Natural killer cell (primary cell): ENCODE measurements at regions not wholly inside any gene's neighbourhood (a gene's known extent, or its start where the extent isn't known, plus 50 kb on each side); places are given as distances from the start of the nearest gene placed in this dataset.

Experiments used
- ATAC-seq, 3 donors: fragments of 150-1000 bp in 2 of 3; fragments of 200-7000 bp in 1 of 3; cut with Tn5 transposase; 1 replicate in 1 of 3; 2 replicates in 2 of 3; pipeline ENCODE4 v1.10.0; 2021; ENCODE audit warnings: mild to moderate bottlenecking in 2 of 3, moderate library complexity in 2 of 3
- DNase-seq, 2 donors: peaks; one replicate each; pipeline versions ENCODE4 v3.0.0 to v3.0.0-alpha.2; 2013 to 2021; ENCODE audit warnings: mixed read lengths in 1 of 2
- H3K27ac ChIP-seq: one replicate; pipeline ENCODE4 v1.5.1; 2013; ENCODE audit warnings: mild to moderate bottlenecking, low read length
- H3K27me3 ChIP-seq: one replicate; pipeline ENCODE4 v1.6.1; 2013; ENCODE audit warnings: low read length; ENCODE audit not compliant: control insufficient read depth, insufficient read depth
- H3K36me3 ChIP-seq: one replicate; pipeline ENCODE4 v1.6.1; 2013; ENCODE audit warnings: low read length; ENCODE audit not compliant: control insufficient read depth, insufficient read depth
- H3K4me1 ChIP-seq: one replicate; pipeline ENCODE4 v1.6.1; 2013; ENCODE audit warnings: low read length; ENCODE audit not compliant: control insufficient read depth, insufficient read depth
- H3K4me3 ChIP-seq: one replicate; pipeline ENCODE4 v1.5.1; 2013; ENCODE audit warnings: low read length
- H3K9me3 ChIP-seq: one replicate; pipeline ENCODE4 v1.6.1; 2013; ENCODE audit warnings: low read length; ENCODE audit not compliant: control insufficient read depth, insufficient read depth
- H3K27ac Mint-ChIP-seq, 2 donors: one replicate each; pipeline ENCODE4 v1.8.0; 2022; ENCODE audit warnings: mild to moderate bottlenecking in 2 of 2, mixed read lengths in 2 of 2, moderate library complexity in 1 of 2
- H3K27me3 Mint-ChIP-seq, 2 donors: one replicate each; pipeline ENCODE4 v1.8.0; 2022; ENCODE audit warnings: low read depth in 2 of 2, mixed read lengths in 2 of 2
- H3K36me3 Mint-ChIP-seq: one replicate; pipeline ENCODE4 v1.8.0; 2022; ENCODE audit warnings: mixed read lengths
- H3K4me1 Mint-ChIP-seq, 2 donors: one replicate each; pipeline ENCODE4 v1.8.0; 2022; ENCODE audit warnings: mixed read lengths in 2 of 2
- H3K4me3 Mint-ChIP-seq: one replicate; pipeline ENCODE4 v1.8.0; 2022; ENCODE audit warnings: mild to moderate bottlenecking, moderate library complexity, mixed read lengths
- H3K9me3 Mint-ChIP-seq, 2 donors: one replicate each; pipeline ENCODE4 v1.8.0; 2022; ENCODE audit warnings: mixed read lengths in 2 of 2
- WGBS: methylation state at CpG from one replicate; pipeline ENCODE4 v1.1.7; 2013; ENCODE audit warnings: missing lambda C conversion rate; ENCODE audit not compliant: insufficient coverage; 5-methylcytosine and 5-hydroxymethylcytosine counted together
- intact Hi-C: fragments of 100-400 bp; cut with micrococcal nuclease; formaldehyde crosslinking; loops from one replicate; pipeline ENCODE4 v1.14.2; 2022
- TF ChIP-seq, protein P1 (sequence below): fragments of 200-600 bp; IDR thresholded peaks from one replicate; pipeline ENCODE4 v1.8.0; 2022; ENCODE audit warnings: antibody characterized with exemption

- intact Hi-C loops: no loop called here
- no peak for DNase-seq
- TF ChIP-seq, protein P1, sequence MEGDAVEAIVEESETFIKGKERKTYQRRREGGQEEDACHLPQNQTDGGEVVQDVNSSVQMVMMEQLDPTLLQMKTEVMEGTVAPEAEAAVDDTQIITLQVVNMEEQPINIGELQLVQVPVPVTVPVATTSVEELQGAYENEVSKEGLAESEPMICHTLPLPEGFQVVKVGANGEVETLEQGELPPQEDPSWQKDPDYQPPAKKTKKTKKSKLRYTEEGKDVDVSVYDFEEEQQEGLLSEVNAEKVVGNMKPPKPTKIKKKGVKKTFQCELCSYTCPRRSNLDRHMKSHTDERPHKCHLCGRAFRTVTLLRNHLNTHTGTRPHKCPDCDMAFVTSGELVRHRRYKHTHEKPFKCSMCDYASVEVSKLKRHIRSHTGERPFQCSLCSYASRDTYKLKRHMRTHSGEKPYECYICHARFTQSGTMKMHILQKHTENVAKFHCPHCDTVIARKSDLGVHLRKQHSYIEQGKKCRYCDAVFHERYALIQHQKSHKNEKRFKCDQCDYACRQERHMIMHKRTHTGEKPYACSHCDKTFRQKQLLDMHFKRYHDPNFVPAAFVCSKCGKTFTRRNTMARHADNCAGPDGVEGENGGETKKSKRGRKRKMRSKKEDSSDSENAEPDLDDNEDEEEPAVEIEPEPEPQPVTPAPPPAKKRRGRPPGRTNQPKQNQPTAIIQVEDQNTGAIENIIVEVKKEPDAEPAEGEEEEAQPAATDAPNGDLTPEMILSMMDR: no peak
- no peak for ATAC-seq
- Mint-ChIP-seq H3K4me1 (no peaks in the 10 kb centered on the region), H3K9me3 (peaks cover 4 to 5% of the 10 kb centered on the region in 2 donors), H3K36me3 (no peaks in the 10 kb centered on the region), H3K27ac (no peak overlapping the region), H3K4me3 (no peak overlapping the region), H3K27me3 (no peaks in the 10 kb centered on the region)
- Histone ChIP-seq H3K4me1 (no peaks in the 10 kb centered on the region), H3K27ac (no peak overlapping the region), H3K27me3 (no peaks in the 10 kb centered on the region), H3K4me3 (no peak overlapping the region), H3K36me3 (no peaks in the 10 kb centered on the region), H3K9me3 (no peaks in the 10 kb centered on the region)
- WGBS: 90% methylated on average over 6 of the region's 6 CpGs
Measured at GRCh38 chr3:148420242-148420641, 277.5 kb upstream of the AGTR1 start.

DNA sequence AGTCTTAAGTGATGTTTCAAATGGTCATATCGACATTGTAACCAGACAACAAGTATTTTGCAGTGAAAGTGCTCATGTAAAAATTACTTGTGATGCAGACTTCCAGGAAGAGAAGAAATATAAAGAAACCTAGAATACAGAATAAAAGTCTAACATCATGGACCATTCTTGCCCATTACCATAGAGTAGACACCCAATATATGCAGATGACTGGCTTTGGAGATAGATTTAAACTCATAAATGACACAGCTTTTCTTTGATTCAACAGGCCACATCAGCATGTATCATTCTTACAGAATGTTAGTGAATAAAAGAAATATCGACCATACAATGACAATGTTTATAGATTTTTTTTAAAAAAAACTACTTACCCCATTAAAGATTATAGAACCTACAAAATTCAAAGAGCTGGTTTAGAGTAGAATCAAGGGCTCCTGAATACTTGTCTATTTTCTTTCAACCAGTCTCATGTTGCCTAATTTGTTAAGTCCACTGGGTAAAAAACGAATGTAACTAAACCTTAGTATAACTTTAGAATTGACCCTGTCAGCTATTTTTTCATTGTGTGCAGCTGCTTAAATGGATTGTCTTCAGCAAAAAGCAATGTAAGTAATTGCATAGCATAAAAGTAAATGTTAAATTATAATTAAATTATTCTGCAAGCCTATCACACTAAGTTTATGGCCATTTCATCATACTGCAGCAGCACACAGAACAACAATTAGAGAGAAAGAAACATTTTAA lies 268.7 kb upstream of the AGTR1 start:
- WGBS: 71% methylated on average over 1 of the region's 3 CpGs
- no peak for DNase-seq
- intact Hi-C loops: no loop called here
- Mint-ChIP-seq H3K4me3 (no peak overlapping the region), H3K4me1 (no peaks in the 10 kb centered on the region), H3K9me3 (peaks cover under 1 to 8% of the 10 kb centered on the region in 2 donors), H3K36me3 (no peaks in the 10 kb centered on the region), H3K27ac (no peak overlapping the region), H3K27me3 (no peaks in the 10 kb centered on the region)
- ATAC-seq: no peak
- H3K27me3 ChIP-seq: no peaks in the 10 kb centered on the region
- no peak overlapping the region for H3K27ac ChIP-seq
- no peaks in the 10 kb centered on the region for H3K36me3 ChIP-seq
- no peak overlapping the region for H3K4me3 ChIP-seq
- H3K4me1 ChIP-seq: no peaks in the 10 kb centered on the region
- TF ChIP-seq, protein P1: no peak
- no peaks in the 10 kb centered on the region for H3K9me3 ChIP-seq

DNA sequence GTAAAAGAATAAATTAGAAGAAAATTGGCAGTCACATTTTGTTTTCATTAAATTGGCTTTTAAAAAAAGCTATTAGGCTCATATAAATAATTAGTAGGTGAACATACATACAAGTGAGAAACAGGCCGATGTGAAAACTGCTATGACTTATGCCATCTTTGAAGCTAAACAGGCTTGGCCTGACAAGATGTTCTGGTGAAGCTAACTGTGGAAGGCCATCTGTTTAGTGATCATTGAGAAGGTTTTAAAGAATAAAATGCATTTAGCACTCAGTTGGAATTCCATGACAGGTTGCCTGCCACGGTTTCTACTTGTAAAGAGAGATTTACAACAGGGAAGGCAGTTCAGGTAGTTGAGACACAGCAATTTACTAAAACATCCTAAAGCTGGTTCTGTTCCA lies 264.0 kb upstream of the AGTR1 start:
- no peak for ATAC-seq
- no peak overlapping the region for H3K27ac ChIP-seq
- H3K27me3 ChIP-seq: no peaks in the 10 kb centered on the region
- peaks cover 12 to 14% of the 10 kb centered on the region in 2 donors for H3K9me3 Mint-ChIP-seq
- H3K27ac Mint-ChIP-seq: no peak overlapping the region
- no peaks in the 10 kb centered on the region for H3K4me1 Mint-ChIP-seq
- no peaks in the 10 kb centered on the region for H3K36me3 Mint-ChIP-seq
- H3K36me3 ChIP-seq: no peaks in the 10 kb centered on the region
- H3K4me3 ChIP-seq: no peak overlapping the region
- TF ChIP-seq, protein P1: no peak
- 80% methylated on average over 2 of the region's 2 CpGs for WGBS
- no peak overlapping the region for H3K4me3 Mint-ChIP-seq
- no peaks in the 10 kb centered on the region for H3K4me1 ChIP-seq
- H3K27me3 Mint-ChIP-seq: no peaks in the 10 kb centered on the region
- H3K9me3 ChIP-seq: no peaks in the 10 kb centered on the region
- DNase-seq: no peak
- intact Hi-C loops: no loop called here

- DNase-seq (no peak), ATAC-seq (no peak)
- TF ChIP-seq, protein P1: no peak
Measured at GRCh38 chr3:148435534-148435933, 262.2 kb upstream of the AGTR1 start.

More at GRCh38 chr3:148435534-148435933, 262.2 kb upstream of the AGTR1 start:
- intact Hi-C loops: no loop called here
- H3K36me3 ChIP-seq: no peaks in the 10 kb centered on the region
- Mint-ChIP-seq H3K4me3 (no peak overlapping the region), H3K27ac (no peak overlapping the region), H3K36me3 (no peaks in the 10 kb centered on the region), H3K27me3 (no peaks in the 10 kb centered on the region), H3K9me3 (peaks cover 14 to 17% of the 10 kb centered on the region in 2 donors), H3K4me1 (no peaks in the 10 kb centered on the region)
- H3K4me1 ChIP-seq: no peaks in the 10 kb centered on the region
- no peaks in the 10 kb centered on the region for H3K27me3 ChIP-seq
- no peak overlapping the region for H3K27ac ChIP-seq
- no peaks in the 10 kb centered on the region for H3K9me3 ChIP-seq
- H3K4me3 ChIP-seq: no peak overlapping the region
